ENCODE measurements at regions not wholly inside any gene's neighbourhood (a gene's known extent, or its start where the extent isn't known, plus 50 kb on each side); places are given as distances from the start of the nearest gene placed in this dataset.

DNA sequence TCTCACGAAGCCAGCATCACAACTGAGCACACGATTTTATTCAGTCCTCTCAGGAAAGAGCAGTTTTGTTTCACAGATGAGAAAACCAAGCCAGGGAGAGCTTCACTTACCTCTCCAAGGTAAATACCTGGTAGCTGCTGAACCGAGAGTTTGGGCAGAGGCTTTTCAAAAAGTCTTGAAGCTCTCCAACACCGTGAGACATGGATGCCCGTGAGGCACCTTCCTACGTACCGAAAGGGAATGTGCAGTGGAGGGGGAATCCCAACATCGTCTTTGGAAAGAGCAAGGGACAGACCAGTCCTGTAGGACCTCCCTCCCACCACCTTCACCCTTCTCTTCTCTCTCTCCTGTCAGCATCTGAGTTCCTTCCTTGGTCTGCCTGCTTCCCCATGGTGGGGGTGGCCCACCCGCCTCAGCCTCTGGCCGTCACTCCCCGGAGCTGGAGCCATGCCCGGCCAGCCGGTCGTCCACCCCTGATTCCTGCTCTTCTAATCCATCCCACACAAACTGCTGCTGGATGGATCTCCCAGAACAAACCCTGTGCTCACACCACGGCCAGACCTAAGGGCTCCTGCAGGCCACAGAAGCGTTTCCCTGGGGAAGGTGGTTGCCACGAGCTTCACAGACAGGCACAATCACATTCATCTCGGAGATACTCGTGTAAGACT is 97.3 kb upstream of the SNTG2 start:
- Histone ChIP-seq H3K9me3 (no peaks in the 10 kb centered on the region), H3K4me1 (no peaks in the 10 kb centered on the region), H3K27me3 (no peaks in the 10 kb centered on the region), H3K27ac (no peak overlapping the region), H3K36me3 (replicated peaks in 1 of 2; ENCODE audit: insufficient read depth in 1 of 2, low read depth in 2 of 2) (no peaks in the 10 kb centered on the region), H3K4me3 (no peak overlapping the region)
- TF ChIP-seq, protein P1, sequence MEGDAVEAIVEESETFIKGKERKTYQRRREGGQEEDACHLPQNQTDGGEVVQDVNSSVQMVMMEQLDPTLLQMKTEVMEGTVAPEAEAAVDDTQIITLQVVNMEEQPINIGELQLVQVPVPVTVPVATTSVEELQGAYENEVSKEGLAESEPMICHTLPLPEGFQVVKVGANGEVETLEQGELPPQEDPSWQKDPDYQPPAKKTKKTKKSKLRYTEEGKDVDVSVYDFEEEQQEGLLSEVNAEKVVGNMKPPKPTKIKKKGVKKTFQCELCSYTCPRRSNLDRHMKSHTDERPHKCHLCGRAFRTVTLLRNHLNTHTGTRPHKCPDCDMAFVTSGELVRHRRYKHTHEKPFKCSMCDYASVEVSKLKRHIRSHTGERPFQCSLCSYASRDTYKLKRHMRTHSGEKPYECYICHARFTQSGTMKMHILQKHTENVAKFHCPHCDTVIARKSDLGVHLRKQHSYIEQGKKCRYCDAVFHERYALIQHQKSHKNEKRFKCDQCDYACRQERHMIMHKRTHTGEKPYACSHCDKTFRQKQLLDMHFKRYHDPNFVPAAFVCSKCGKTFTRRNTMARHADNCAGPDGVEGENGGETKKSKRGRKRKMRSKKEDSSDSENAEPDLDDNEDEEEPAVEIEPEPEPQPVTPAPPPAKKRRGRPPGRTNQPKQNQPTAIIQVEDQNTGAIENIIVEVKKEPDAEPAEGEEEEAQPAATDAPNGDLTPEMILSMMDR (IDR thresholded peaks at IDR 0.05), result no peak
- no peak for TF ChIP-seq POLR2A (IDR thresholded peaks at IDR 0.05)
- DNase-seq, result no peak
- intact Hi-C loops (cut with DNase I), result loop anchor here (5.0 kb wide), 1 partner anchor 694 kb away; no protein-coding TSS in a partner anchor
- ATAC-seq, result no peak
- 61 to 66% methylated on average over 18 to 19 of the region's 19 CpGs for WGBS, 2 donors

DNA sequence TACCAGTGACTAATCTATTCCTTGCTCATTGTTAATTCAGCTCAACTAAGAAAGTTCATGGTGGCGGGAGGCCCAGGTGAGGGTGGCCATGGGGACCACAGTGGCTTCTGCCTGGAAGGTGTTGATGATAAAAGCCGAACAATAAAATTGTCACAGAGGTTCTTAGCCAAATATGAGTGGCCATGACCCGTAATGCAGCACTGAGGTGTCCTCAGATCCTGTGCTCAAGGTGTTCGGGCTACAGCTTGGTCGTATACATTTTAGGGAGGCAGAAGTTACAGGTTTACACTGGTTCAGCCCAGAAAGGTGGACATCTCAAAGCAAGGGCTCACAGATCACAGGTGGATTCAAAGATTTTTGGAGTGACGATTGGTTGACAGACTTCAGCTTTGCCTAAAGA is 98.5 kb upstream of the SNTG2 start:
- H3K4me1 ChIP-seq, result no peaks in the 10 kb centered on the region
- no peaks in the 10 kb centered on the region for H3K27me3 ChIP-seq
- no peak for ATAC-seq
- intact Hi-C loops (cut with DNase I), result loop anchor here (5.0 kb wide), 1 partner anchor 695 kb away; no protein-coding TSS in a partner anchor
- H3K4me3 ChIP-seq, result no peak overlapping the region
- 80 to 83% methylated on average over 6 of the region's 6 CpGs for WGBS, 2 donors
- no peaks in the 10 kb centered on the region for H3K9me3 ChIP-seq
- H3K27ac ChIP-seq, result no peak overlapping the region
- no peak for TF ChIP-seq POLR2A (IDR thresholded peaks at IDR 0.05)
- TF ChIP-seq, protein P1 (IDR thresholded peaks at IDR 0.05), result no peak
- DNase-seq, result no peak
- no peaks in the 10 kb centered on the region for H3K36me3 ChIP-seq (replicated peaks in 1 of 2; ENCODE audit: insufficient read depth in 1 of 2, low read depth in 2 of 2)

DNA sequence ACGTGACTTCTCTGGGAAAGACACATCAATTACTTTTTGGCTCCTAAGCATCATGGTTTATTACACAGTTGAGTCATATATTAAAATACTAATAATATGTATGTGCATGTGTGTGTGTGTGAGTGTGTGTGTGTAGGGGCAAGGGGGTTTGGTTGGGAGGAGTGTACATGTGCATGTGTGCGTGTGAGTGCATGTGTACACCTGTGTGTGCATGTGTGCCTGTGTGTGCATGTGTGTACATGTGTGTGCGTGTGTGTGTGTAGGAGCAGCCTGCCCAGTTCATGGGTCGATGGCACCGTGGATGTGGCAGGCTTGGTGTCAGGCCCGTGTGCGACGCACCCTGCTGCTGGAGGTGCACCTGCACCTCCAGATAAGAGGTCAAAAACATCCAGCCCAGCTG is 99.0 kb upstream of the SNTG2 start:
- no peaks in the 10 kb centered on the region for H3K4me1 ChIP-seq
- no peak overlapping the region for H3K4me3 ChIP-seq
- intact Hi-C loops (cut with DNase I), result loop anchor here (5.0 kb wide), 1 partner anchor 696 kb away; no protein-coding TSS in a partner anchor
- DNase-seq (no peak), ATAC-seq (no peak)
- WGBS, 2 donors, result 69% methylated on average over 8 of the region's 8 CpGs
- no peaks in the 10 kb centered on the region for H3K9me3 ChIP-seq
- no peaks in the 10 kb centered on the region for H3K27me3 ChIP-seq
- no peak for TF ChIP-seq POLR2A (IDR thresholded peaks at IDR 0.05)
- TF ChIP-seq, protein P1 (IDR thresholded peaks at IDR 0.05), result no peak
- no peak overlapping the region for H3K27ac ChIP-seq
- H3K36me3 ChIP-seq (replicated peaks in 1 of 2; ENCODE audit: insufficient read depth in 1 of 2, low read depth in 2 of 2), result no peaks in the 10 kb centered on the region

DNA sequence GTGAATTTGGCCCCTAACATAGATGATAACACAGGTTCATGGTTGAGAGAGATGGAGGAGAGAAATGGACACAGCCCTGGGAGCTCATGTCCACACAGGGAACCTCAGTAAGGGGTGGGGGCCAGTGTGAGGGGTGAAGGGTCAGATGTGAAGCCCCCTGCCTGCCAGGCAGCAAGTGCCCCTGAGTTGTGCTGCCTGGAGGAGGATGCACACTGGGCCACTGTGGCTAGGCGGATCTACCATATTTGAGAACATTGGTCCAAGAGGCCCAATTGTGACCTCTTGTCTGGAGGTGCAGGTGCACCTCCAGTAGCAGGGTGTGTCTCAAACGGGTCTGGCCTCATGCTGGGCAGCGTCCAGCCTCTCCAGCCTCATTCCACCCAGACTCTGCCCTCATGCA is 99.6 kb upstream of the SNTG2 start:
- ATAC-seq (no peak), DNase-seq (no peak)
- 55 to 57% methylated on average over 3 of the region's 3 CpGs for WGBS, 2 donors
- Histone ChIP-seq H3K4me3 (no peak overlapping the region), H3K27ac (no peak overlapping the region), H3K36me3 (replicated peaks in 1 of 2; ENCODE audit: insufficient read depth in 1 of 2, low read depth in 2 of 2) (no peaks in the 10 kb centered on the region), H3K27me3 (no peaks in the 10 kb centered on the region), H3K4me1 (no peaks in the 10 kb centered on the region), H3K9me3 (no peaks in the 10 kb centered on the region)
- intact Hi-C loops (cut with DNase I), result loop anchor here (5.0 kb wide), 1 partner anchor 696 kb away; no protein-coding TSS in a partner anchor
- no peak for TF ChIP-seq POLR2A (IDR thresholded peaks at IDR 0.05)
- TF ChIP-seq, protein P1 (IDR thresholded peaks at IDR 0.05), result no peak

DNA sequence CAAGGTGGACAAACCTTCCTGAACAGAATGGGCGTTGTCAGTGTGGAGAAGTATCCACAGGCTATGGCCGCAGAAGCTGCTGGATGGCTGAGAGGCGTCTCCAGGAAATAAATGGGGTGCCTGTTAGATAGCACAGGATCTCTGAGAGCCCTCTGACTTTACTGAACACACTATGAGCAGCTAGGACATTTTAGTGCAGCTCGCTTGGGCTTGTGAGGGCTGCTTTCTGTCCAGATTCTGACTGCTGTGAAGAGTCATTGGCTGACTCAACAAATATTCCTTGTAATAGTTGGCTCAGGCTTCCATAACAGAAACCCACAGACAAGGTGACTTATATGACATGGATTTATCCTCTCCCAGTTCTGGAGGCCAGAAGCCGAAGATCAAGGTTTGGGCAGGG is 100.2 kb upstream of the SNTG2 start:
- no peak overlapping the region for H3K27ac ChIP-seq
- no peaks in the 10 kb centered on the region for H3K27me3 ChIP-seq
- ATAC-seq, result no peak
- H3K36me3 ChIP-seq (replicated peaks in 1 of 2; ENCODE audit: insufficient read depth in 1 of 2, low read depth in 2 of 2), result no peaks in the 10 kb centered on the region
- H3K4me1 ChIP-seq, result no peaks in the 10 kb centered on the region
- no peaks in the 10 kb centered on the region for H3K9me3 ChIP-seq
- DNase-seq, result no peak
- TF ChIP-seq, protein P1 (IDR thresholded peaks at IDR 0.05), result no peak
- no peak for TF ChIP-seq POLR2A (IDR thresholded peaks at IDR 0.05)
- intact Hi-C loops (cut with DNase I), result loop anchor here (5.0 kb wide), 1 partner anchor 697 kb away; no protein-coding TSS in a partner anchor
- no peak overlapping the region for H3K4me3 ChIP-seq
- WGBS, 2 donors, result 74 to 82% methylated on average over 5 of the region's 5 CpGs
